Left forelimb (tissue), 1 donor: ENCODE measurements at regions not wholly inside any gene's neighbourhood (a gene's known extent, or its start where the extent isn't known, plus 50 kb on each side); places are given as distances from the start of the nearest gene placed in this dataset.
"Not testable (repeated sequence)": the region's sequence is repeated elsewhere in the genome, so short reads cannot be mapped to it uniquely, and the experiment has no call there.

Experiments used
- DNase-seq: peaks from one replicate; pipeline ENCODE4 v3.0.0-alpha.2; 2018; ENCODE audit warnings: low spot score

- DNase-seq, result no peak
Observed at GRCh38 chr3:124137216-124137615, 145.3 kb upstream of the ROPN1 start.

- no peak for DNase-seq
Observed at GRCh38 chr3:124138148-124138547, 146.2 kb upstream of the ROPN1 start.

GRCh38 chr3:124140746-124141145 is 148.8 kb upstream of the ROPN1 start:
- no peak for DNase-seq

GRCh38 chr3:124142389-124142970 is 150.6 kb upstream of the ROPN1 start:
- DNase-seq, result no peak

- no peak for DNase-seq
Observed at GRCh38 chr3:124143047-124143446, 151.1 kb upstream of the ROPN1 start.

- DNase-seq, result no peak
Observed at GRCh38 chr3:124144035-124144814, 152.3 kb upstream of the ROPN1 start.

GRCh38 chr3:124147429-124147828 is 155.5 kb upstream of the ROPN1 start:
- no peak for DNase-seq

- DNase-seq, result no peak
Observed at GRCh38 chr3:124147946-124148345, 156.0 kb upstream of the ROPN1 start.

GRCh38 chr3:124149081-124149480 is 157.2 kb upstream of the ROPN1 start:
- DNase-seq, result no peak

- DNase-seq, result no peak
Observed at GRCh38 chr3:124149771-124150170, 157.8 kb upstream of the ROPN1 start.

- DNase-seq, result not testable (repeated sequence)
Observed at GRCh38 chr3:124152891-124153290, 161.0 kb upstream of the ROPN1 start.

- DNase-seq, result no peak
Observed at GRCh38 chr3:124156866-124157712, 165.2 kb upstream of the ROPN1 start.

GRCh38 chr3:124157748-124158147 is 165.8 kb upstream of the ROPN1 start:
- no peak for DNase-seq

- DNase-seq, result no peak
Observed at GRCh38 chr3:124158168-124158881, 166.4 kb upstream of the ROPN1 start.

- no peak for DNase-seq
Observed at GRCh38 chr3:124161448-124161847, 169.5 kb upstream of the ROPN1 start.

- no peak for DNase-seq
Observed at GRCh38 chr3:124163689-124164088, 171.8 kb upstream of the ROPN1 start.

- no peak for DNase-seq
Observed at GRCh38 chr3:124168271-124168670, 176.3 kb upstream of the ROPN1 start.

GRCh38 chr3:124172283-124172682 is 180.4 kb upstream of the ROPN1 start:
- no peak for DNase-seq

- DNase-seq, result no peak
Observed at GRCh38 chr3:124172816-124173215, 180.9 kb upstream of the ROPN1 start.

- DNase-seq, result no peak
Observed at GRCh38 chr3:124174476-124174875, 182.6 kb upstream of the ROPN1 start.

GRCh38 chr3:124174910-124175874 is 183.3 kb upstream of the ROPN1 start:
- no peak for DNase-seq
